GM18867 (cell line): ENCODE measurements at regions not wholly inside any gene's neighbourhood (a gene's known extent, or its start where the extent isn't known, plus 50 kb on each side); places are given as distances from the start of the nearest gene placed in this dataset.

Source experiments
- ATAC-seq: cut with Tn5 transposase; IDR thresholded peaks from one replicate; pipeline ENCODE4 v1.9.1; 2021; ENCODE audit warnings: mild to moderate bottlenecking, moderate library complexity; ENCODE audit not compliant: unreplicated experiment

DNA sequence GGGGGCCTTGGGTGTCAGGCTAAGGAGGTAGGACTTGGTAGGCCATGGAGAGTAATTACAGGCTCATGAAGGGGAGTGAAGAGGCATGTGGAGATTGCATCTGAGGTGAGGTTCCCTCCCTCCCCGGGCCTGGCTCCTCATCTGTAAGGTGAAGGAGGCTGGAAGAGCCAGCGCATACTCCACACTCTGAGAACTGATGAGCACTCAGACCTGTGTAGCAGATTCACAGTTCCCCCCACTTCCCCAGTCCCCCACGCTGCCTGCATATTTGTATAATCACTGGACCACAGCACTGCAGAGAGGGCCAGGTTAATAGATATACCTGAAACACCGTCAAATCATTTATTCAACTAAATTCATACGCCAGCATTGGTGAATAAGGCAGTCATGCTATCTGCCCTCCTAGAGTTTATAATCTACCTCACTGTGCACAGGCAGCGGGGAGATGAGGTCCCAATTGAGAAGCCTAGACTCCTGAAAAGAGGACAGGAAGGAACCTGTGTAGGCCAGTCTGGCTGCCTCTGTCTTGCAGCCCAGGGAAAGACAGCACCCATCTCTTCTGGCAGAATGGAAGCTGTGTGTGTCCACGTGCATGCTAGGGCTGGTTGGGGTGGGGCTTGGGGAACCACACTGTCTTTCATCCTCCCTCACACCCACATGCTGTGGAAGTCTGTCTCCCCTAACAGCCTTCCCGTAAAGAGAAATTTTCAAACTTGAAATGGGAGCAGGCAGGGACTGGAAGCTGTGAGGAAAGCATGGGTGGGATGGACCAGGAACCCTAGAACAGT is 110.6 kb upstream of the ATP1A1 start:
- ATAC-seq = no peak

DNA sequence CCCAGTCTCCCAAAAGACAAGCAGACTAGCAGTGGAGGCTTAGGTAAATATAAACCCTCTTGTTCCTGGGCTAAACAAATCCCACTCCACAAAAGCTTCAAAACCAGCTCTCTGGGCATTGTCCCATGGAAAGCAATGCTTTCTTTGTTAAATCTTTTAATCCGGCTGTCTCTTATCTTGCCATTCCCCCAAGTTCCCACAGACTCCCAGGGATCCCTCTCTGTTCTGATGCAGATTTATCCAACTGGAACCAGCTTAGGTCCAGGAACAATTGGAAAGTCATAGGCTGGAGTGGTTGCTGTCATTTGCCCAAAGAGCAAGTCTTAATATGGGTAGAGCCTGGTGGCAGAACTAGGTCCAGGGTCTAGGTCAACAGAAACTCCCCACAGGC is 110.1 kb upstream of the ATP1A1 start:
- ATAC-seq = no peak

DNA sequence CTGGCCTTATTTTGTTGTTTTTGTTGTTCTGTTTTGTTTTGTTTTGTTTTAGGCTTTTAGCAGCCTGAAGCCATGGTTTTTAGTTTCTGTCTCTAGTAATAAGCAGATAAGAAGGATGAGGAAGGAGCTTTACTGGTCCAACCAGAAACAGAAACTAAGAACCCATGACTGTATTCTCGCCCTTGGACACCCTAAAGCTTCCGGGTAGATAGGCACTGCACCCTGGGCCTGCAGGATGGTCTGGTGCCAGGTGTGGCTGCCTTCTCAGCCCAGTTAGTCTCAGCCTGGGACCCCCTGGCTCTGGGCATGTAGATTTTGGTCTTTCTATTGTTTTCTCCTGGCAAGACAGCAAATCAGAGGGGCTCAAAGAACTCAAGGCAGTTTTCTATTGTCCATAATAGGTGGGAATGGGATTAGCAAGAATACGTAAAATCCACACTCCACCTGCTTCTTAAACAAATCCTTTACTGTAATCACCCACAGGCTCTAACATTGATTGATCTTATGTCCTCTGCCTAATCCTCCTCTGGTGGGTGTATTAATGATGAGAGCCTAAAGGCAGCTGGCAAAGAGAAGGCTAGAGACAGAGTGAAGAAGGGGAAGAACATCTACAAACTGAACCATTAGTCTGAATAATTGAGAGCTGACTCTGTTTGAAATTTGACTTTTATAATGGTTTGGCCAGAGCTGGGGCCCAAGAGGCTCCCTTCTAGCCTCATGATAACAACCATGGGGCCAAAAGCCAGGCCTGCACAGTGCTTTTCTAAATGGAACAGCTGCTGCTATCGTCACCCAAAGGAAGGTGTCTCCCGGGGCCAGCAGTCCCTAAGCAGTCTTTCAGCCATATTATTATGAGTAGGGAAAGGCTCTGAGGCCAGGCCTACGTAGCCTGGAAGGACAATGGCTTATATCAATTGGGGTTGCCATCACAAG is 106.8 kb upstream of the ATP1A1 start:
- no peak for ATAC-seq

DNA sequence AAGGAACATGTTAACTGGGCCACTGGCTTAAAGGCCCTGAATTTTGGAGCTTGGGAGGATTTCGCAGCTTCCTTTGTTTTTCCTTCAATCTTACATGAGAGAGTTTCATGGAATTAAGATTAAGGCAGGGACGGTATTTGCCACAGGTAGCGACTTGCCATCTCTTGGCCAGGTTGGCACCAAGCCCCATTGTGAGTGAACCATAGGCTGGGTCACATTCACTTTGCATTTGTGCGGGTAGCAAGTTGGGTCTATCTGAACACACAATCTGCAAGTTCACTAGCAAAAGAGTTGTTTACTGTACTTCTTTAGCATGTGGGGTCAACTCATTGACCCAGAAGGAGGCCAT is 106.2 kb upstream of the ATP1A1 start:
- no peak for ATAC-seq

DNA sequence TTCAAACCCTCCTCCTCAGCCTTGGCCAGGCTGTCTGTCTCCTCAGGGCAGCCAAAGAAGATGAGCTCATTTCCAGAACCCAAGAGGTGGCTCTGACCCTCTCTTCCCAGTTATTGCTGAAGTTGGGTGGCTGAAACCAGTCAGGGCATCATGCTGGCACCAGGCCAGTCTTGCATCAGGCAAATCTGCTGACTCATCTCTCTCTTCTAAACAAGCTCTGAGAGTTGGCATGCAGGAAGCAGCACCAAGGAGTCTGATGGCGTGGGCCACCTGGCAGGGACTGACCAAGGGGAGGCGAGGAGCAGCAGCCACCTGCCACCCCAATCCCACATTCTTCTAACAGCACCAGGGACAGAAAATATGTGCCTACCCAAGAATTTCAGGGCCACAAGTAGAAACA is 104.8 kb upstream of the ATP1A1 start:
- ATAC-seq = no peak

DNA sequence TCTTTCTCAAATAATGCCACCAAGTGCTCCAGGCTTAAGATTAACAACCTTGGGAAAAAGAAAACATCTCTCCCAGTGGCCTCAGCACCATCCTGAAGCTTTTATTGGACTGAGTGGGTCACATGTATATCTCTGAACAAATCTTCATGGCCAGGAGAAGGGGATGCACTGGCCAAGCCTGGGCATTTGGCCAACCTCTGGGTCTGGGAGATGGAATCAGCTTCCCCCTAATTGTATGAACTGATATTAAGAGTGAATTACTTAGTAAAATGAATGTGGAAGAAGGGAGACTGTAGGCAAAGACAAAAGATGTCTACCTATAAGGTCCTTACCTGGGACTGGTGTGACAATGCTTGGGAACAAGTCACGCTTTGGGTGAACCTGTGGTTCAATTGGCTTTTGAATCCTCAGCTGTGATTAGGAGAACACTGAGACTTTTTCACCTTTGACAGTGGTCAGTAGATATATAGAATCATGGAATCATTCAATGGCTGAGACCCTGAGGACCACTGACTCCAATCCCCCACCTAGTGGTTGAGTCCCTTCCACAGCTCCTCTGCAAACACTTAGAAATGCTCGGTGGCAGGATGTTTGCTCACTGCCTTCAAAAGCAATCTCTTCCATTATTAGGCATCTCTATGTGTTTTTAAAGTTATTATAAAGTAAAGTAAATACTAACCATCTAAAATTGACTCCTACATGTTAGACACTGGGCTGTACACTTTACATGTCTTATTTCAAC is 102.6 kb upstream of the ATP1A1 start:
- ATAC-seq = no peak

DNA sequence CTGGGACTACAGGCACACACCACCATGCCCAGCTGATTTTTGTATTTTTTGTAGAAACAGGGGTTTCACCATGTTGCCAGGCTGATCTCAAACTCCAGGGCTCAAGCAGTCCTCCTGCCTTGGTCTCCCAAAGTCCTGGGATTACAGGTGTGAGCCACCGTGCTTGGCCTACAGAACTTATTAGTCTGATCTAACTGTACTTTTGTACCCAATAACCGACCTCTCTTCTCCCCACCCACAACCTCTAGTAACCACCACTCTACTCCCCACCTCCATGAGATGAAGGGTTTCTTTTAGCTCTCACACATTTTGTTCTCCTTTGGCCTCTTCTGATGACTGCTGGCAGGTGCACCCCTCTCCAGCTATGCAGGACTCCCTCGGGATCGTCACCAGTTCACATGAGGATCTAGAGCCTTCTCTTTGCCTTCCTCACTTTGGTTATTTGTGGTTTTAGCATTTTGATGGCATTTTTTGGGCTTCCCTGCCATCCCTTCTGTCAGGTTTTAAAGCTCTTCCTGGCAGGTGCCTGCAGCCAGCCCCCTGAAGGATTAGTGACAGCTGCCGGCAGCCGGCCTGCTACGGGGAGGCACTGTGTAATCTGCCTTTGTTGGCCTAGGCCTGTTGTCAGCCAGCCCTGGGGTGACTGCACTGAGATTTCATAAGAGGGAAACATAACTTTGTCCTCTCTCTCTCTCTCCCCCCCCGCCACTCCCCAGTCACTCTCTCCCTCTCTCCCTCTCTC is 99.8 kb upstream of the ATP1A1 start:
- ATAC-seq = no peak

DNA sequence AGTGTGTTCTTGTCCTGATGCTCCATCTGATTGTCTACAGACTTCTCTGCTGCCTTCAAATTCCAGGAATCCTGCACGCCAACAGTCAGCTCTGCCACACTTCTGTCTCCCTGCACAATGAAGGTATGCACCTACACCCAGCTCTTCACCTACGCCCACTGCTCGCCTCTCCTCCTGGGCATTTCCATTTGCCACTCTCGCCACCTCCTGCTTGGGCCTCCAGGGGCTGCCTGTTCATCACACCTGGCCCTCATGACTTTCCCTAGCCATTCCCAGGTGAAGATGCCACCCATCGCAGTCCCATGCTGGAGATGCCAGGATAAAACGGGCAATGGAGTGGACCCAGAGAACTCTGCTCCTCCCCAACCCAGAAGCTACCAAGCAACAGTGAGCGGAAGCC is 96.5 kb upstream of the ATP1A1 start:
- no peak for ATAC-seq

DNA sequence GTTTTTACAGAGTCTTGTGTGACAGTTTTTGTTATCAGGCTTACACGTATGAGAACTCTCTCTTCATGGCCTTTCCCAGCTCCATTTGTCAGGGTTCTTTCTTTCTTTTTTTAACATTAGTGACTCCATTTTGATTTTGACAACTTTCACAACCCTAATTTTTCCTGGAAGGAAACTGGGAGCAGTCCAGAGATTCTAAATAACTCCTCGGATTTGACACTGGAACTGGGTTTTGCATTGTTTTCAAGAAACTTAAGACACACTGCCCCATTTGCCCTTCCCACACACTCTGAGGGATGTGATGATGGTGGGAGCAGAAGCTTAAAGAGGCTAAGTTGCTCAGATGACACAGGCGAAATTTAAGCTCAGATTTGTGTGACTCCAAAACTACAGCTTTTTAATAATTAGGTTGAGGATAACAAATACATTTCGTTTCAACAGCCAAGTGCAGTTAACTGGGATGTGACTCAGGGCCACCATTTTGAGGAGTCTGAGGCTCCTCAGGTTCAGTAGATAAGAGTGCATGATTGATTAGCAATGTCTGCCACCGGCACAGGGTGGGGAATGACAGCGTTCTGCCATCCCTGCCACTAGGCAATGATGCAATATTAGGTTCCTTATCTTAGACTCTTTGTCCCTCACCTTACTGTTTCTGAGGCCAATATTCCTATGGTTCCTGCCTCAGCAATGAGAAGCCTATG is 95.1 kb upstream of the ATP1A1 start:
- ATAC-seq = no peak

DNA sequence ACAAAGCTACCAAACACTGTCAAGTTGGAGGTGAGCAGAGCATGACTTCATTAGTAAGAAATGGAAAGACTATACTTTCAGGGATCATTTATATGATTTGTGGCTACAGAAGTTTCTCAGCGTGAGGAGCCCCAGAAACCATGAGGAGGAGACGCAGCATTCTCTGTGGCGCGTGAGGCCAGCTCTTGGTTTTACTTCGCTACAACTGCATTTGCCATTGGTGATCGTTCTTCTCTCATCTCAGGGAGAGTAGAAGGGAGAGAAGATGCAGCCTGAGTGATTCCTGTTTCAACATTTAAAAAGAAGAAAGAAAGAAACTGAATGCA is 94.5 kb upstream of the ATP1A1 start:
- no peak for ATAC-seq

DNA sequence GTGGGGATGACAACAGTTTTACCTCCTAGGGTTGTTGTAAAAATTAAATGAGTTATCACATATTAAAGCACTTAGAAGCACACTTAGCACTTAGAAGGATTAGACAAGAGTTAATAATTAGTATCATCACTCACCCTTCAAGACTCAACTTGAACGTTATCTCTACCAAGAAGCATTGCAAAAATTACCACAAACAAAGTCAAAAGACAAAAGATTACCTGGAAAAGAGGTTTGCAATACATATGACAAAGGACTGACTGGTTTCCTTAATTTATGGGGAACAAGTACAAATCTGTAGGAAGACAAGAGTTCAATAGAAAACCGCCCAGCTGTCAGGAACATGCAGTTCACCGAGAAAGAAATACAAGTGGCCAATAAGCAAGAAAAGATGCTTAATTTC is 93.3 kb upstream of the ATP1A1 start:
- ATAC-seq = no peak

DNA sequence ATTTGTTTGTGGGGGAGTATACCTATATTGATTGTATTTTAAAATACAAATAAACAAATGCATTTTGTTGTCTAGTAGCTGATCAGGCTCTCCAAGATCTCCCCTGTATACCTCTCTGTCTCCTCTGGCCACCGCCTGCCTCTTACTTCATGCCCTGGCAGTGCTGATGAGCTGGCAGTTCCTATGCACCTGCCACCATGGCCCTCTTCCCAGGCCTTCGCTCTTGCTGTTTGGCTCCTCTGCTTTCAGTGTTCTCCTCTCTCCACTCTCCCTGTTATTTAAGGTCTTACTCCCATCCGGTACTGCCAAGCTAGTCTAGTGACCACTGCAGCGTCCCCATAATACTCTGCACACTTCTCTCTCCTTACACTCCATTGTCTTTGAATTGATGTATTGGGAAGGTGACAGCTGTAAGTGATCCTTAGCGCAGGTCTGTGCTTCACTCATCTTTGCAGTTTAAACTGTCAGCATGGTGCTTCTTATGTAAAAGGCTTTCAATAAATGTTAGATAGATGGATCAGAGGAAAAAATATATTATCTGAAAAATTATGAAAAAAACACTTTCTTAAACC is 88.1 kb upstream of the ATP1A1 start:
- no peak for ATAC-seq

DNA sequence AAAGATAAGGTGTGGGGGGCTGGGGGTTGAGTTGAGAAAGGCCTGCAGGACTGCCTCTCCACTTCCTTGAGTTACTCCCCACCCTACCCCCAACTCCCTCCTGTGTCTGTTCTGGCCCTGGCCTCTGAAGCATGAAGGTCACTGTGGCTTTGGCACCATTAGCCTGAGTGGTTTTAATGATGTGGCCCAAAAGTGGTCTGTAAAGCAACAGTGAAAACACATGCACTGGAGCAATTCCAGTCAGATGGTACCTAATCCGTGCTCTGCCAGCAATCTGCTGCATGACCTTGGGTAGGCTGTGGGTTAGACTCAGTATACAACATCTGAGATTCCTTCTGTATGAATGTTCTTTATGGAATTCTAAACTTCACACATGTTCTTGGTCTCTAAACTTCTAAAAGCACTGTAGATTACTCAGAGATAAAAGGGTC is 86.5 kb upstream of the ATP1A1 start:
- peak; percentile 37 for ATAC-seq

DNA sequence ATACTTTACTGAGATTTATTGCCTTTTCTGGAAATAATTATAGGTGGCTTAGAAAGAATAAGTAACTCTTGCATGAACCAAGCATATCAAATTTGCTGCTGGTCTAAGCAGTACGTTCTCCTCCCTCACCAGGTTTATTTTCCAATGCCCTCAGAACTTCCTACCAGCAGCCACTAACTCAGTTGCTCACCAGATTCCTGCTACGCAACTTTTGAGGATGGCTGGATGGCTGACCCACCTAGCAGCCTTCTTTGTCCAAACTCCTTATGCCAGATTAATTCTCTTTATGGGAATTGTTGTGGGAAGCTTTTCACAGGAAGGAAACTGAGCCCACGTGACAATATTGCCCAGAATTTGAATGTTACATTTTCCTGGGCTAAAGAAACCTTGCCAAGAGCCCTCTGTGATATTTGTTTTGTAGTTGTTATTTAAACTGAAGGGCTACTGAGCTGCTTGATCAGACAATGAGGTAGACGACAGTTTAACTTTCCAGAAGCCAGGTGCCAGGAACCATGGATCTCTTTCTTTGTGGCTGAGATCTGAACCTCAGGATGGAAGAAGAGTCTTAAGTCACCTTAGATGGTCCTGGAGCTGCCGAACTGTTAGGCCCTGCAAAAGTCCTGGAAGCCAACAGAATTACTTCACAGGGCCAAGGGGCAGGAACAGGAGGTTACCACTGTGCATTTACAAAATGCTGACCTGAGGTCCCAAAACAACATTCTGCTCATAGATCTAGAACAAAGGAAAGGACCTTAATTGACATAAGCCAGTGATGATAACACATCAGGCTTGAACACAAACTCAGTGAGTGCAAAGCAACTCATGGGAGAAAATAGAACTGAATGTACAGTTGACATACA is 85.5 kb upstream of the ATP1A1 start:
- no peak for ATAC-seq

DNA sequence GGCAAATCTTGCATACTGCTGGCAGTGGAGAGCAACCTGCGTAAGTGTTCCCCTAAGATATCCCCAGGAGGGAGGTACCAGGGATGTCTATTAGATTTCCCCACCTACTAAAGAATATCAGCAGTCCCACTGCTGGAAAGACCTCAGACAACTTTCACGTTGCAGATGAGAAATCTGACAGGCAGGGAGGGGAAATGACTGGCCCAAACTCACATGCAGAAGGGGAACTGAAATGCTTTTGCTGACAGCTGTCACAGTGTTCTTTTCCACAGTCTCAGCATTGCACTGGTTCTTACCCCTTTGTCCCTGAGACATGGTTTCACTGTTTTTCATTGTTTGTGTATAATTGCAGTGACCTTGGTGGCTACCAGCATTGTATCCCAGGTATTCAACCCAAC is 84.8 kb upstream of the ATP1A1 start:
- peak; percentile 97 for ATAC-seq

DNA sequence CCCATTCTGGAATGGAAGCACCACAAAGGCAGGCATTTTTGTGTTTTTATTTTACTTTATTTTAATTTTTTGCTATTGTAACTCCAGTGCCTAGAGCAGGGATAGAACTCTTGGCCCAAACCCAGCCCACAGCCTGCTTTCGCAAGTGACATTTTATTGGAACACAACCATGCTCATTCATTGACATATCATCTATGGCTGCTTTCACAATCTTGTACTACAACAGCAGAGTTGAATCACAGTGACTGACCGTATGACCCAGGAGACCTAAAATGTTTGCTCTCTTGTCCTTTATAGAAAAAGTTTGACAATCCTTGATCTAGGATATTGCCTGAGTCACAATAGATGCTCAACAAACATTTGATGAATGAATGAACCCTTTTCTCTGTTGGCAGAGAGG is 83.9 kb upstream of the ATP1A1 start:
- no peak for ATAC-seq

DNA sequence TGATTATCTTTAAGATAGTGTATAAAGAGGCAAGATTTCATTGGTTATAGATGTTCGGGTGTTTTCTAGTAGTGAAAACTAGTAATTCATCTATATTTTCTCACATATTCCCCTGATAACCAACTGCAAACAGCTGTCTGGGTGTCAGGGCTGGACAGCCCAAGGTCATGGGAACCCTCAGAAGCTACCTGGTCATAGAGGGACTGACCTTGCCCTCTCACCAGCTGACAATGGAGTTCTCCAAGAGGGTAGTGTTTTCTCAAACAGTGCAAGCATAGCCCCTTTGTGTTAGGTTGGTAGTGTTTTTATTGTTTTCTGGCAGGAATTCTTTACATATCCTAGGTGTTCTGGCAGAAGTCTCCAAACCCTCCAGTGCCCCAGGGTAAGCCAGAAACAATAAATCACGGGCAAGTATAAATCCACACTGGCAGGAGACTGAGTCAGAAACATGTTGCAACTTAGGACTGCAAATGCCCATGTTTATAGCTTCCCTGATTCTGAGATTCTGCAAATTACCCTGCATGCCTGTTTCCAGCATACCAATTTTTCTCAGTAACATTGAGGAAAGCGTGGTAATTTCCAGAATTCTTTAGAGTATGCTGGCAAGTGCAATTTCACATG is 82.8 kb upstream of the ATP1A1 start:
- no peak for ATAC-seq

DNA sequence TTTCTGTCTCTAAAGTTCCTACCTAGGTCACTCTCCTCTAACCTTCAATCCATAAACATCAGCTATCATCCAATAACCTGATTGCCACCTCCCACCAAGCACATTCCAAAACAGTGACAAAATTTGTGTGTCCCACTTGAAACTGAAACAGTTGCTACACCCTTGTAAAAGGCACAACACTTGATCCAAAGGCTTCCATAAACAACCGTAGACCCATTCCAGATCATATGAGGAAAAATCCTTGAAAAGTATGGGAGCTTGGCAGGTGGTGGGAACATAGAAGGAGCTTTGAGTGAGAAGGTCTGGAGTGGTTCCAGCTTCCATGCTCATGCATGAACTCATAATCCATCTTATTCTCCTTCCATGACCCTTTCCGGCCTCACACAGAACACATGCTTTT is 82.0 kb upstream of the ATP1A1 start:
- ATAC-seq = no peak
